ENCODE measurements at regions not wholly inside any gene's neighbourhood (a gene's known extent, or its start where the extent isn't known, plus 50 kb on each side); places are given as distances from the start of the nearest gene placed in this dataset.

DNA sequence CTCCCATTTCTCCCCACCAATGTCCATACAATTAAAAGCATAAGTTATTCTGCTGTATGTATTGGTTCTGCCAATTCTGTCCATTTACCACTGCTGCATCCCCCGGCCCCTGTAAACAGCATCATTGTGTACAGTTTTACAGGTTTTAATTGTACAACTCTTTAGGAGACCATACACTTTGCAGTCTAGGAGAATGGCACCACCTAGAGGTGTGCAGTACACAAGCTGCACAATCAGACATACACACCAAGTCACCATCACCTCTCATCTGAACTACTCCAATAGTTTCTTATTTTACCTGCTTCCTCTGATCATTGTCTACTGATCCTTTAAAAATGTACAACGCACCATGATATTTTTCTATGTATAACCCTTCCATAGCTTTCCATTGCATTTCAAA, 855.9 kb upstream of the KLHL1 start:
- H4K20me1 ChIP-seq (ENCODE audit: control insufficient read depth, extremely low read depth, insufficient read depth, low read length): no peaks in the 10 kb centered on the region
- H3K4me2 ChIP-seq (ENCODE audit: control insufficient read depth, extremely low read depth, insufficient read depth, low read depth, low read length): no peak overlapping the region
- no peaks in the 10 kb centered on the region for H3K36me3 ChIP-seq (ENCODE audit: control insufficient read depth in 2 of 2, extremely low read depth in 1 of 2, insufficient read depth in 2 of 2, low read length in 2 of 2)
- dilution Hi-C loops (cut with MboI; ENCODE audit: extremely low pct_ligation_motif_present, low sequenced_read_pairs): no loop called here
- no peak overlapping the region for H2AFZ ChIP-seq (ENCODE audit: control insufficient read depth, low read length)
- H3K4me3 ChIP-seq (ENCODE audit: control insufficient read depth in 2 of 3, extremely low read depth in 1 of 3, insufficient read depth in 2 of 3, low read depth in 1 of 3, low read length in 3 of 3): no peak overlapping the region
- H3K27me3 ChIP-seq (ENCODE audit: control insufficient read depth, extremely low read depth, insufficient read depth, low read length): no peaks in the 10 kb centered on the region
- H3K9me3 ChIP-seq (ENCODE audit: control insufficient read depth, low read depth, low read length): no peaks in the 10 kb centered on the region
- no peaks in the 10 kb centered on the region for H3K9me1 ChIP-seq (ENCODE audit: control insufficient read depth, extremely low read depth, insufficient read depth, low read length)
- no peak overlapping the region for H3K9ac ChIP-seq (ENCODE audit: control insufficient read depth, extremely low read depth, insufficient read depth, low read length)
- no peak overlapping the region for H3K27ac ChIP-seq (ENCODE audit: control insufficient read depth, insufficient read depth, low read length)
- no peaks in the 10 kb centered on the region for H3K79me2 ChIP-seq (ENCODE audit: control insufficient read depth, insufficient read depth, low read length)
- no peak for FAIRE-seq
- no peak for DNase-seq (ENCODE audit: low read depth, low spot score)
- no peaks in the 10 kb centered on the region for H3K4me1 ChIP-seq (ENCODE audit: control insufficient read depth, extremely low read depth, insufficient read depth, low read length)
- TF ChIP-seq, protein P1, sequence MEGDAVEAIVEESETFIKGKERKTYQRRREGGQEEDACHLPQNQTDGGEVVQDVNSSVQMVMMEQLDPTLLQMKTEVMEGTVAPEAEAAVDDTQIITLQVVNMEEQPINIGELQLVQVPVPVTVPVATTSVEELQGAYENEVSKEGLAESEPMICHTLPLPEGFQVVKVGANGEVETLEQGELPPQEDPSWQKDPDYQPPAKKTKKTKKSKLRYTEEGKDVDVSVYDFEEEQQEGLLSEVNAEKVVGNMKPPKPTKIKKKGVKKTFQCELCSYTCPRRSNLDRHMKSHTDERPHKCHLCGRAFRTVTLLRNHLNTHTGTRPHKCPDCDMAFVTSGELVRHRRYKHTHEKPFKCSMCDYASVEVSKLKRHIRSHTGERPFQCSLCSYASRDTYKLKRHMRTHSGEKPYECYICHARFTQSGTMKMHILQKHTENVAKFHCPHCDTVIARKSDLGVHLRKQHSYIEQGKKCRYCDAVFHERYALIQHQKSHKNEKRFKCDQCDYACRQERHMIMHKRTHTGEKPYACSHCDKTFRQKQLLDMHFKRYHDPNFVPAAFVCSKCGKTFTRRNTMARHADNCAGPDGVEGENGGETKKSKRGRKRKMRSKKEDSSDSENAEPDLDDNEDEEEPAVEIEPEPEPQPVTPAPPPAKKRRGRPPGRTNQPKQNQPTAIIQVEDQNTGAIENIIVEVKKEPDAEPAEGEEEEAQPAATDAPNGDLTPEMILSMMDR (optimal IDR thresholded peaks at IDR 0.05 in 1 of 3, IDR thresholded peaks at IDR 0.05 in 1 of 3, conservative IDR thresholded peaks at IDR 0.05 in 1 of 3; ENCODE audit: extremely low read depth in 1 of 3, insufficient read depth in 2 of 3, low read length in 3 of 3): peak in 1 of 3 experiments; percentile 4
- no peak for TF ChIP-seq EZH2 (IDR thresholded peaks at IDR 0.05; ENCODE audit: low read length)

DNA sequence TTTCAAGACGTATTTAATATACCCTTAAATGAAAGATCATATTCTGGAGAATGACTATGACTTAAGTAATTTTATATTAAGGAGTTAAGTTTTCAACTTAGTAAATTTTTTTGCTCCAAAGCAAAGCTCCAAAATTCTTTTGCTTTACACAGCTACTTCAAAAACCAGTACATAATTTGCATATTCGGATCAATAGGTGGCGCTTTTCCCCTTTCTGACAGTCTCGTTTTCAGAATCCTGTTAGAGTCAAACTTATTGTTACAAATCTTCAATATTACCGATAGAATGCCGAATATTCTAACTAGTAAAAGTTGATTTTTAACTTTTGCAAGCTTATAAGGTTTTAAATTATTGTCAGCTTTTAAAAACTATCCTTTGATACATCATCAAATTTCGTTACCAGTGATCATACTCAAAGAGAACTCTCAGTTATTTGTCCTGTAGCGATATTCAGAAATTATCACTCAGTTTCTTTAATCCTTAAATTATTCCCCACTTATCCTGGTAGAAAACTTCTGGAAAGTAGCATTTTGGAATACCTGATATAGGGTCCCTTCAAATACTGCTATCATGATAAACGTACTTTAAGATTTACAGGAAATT, 852.7 kb upstream of the KLHL1 start:
- FAIRE-seq: no peak

More for the DNA sequence above, 852.7 kb upstream of the KLHL1 start:
- Histone ChIP-seq H3K9me3 (ENCODE audit: control insufficient read depth, low read depth, low read length) (no peaks in the 10 kb centered on the region), H3K36me3 (ENCODE audit: control insufficient read depth in 2 of 2, extremely low read depth in 1 of 2, insufficient read depth in 2 of 2, low read length in 2 of 2) (no peaks in the 10 kb centered on the region), H3K4me1 (ENCODE audit: control insufficient read depth, extremely low read depth, insufficient read depth, low read length) (no peaks in the 10 kb centered on the region), H3K4me2 (ENCODE audit: control insufficient read depth, extremely low read depth, insufficient read depth, low read depth, low read length) (no peak overlapping the region), H3K4me3 (ENCODE audit: control insufficient read depth in 2 of 3, extremely low read depth in 1 of 3, insufficient read depth in 2 of 3, low read depth in 1 of 3, low read length in 3 of 3) (no peak overlapping the region), H3K27me3 (ENCODE audit: control insufficient read depth, extremely low read depth, insufficient read depth, low read length) (no peaks in the 10 kb centered on the region), H2AFZ (ENCODE audit: control insufficient read depth, low read length) (no peak overlapping the region), H3K9me1 (ENCODE audit: control insufficient read depth, extremely low read depth, insufficient read depth, low read length) (no peaks in the 10 kb centered on the region), H4K20me1 (ENCODE audit: control insufficient read depth, extremely low read depth, insufficient read depth, low read length) (no peaks in the 10 kb centered on the region), H3K9ac (ENCODE audit: control insufficient read depth, extremely low read depth, insufficient read depth, low read length) (no peak overlapping the region), H3K79me2 (ENCODE audit: control insufficient read depth, insufficient read depth, low read length) (no peaks in the 10 kb centered on the region), H3K27ac (ENCODE audit: control insufficient read depth, insufficient read depth, low read length) (no peak overlapping the region)
- no peak for DNase-seq (ENCODE audit: low read depth, low spot score)
- dilution Hi-C loops (cut with MboI; ENCODE audit: extremely low pct_ligation_motif_present, low sequenced_read_pairs): no loop called here
- no peak for TF ChIP-seq EZH2 (IDR thresholded peaks at IDR 0.05; ENCODE audit: low read length)
- TF ChIP-seq, protein P1 (optimal IDR thresholded peaks at IDR 0.05 in 1 of 3, IDR thresholded peaks at IDR 0.05 in 1 of 3, conservative IDR thresholded peaks at IDR 0.05 in 1 of 3; ENCODE audit: extremely low read depth in 1 of 3, insufficient read depth in 2 of 3, low read length in 3 of 3): peak in 2 of 3 experiments; percentile 41 to 47
